IMR-90 (cell line): ENCODE measurements at regions not wholly inside any gene's neighbourhood (a gene's known extent, or its start where the extent isn't known, plus 50 kb on each side); places are given as distances from the start of the nearest gene placed in this dataset.

Source experiments
- ATAC-seq: fragments of 200-7000 bp; cut with Tn5 transposase; 2 replicates; pipeline ENCODE4 v1.9.1; 2020; ENCODE audit warnings: low read depth, mild to moderate bottlenecking, moderate library complexity
- BruUV-seq: library from RNA; stranded (reverse); fragments of 400-500 nt; replicated peaks from 2 replicates; lab custom pipeline; 2021; lab: Mats Ljungman, UMichigan
- CTCF ChIA-PET: fragments of 300-600 bp; formaldehyde crosslinking; extraction: SDS; loops from one replicate; lab custom pipeline; 2021; ENCODE audit warnings: antibody characterized with exemption; lab: Yijun Ruan, JAX
- POLR2A ChIA-PET: fragments of 300-600 bp; sonication (Branson Sonifier 250); formaldehyde crosslinking; loops from one replicate; lab custom pipeline; 2022; ENCODE audit warnings: antibody characterized with exemption; ENCODE audit not compliant: unreplicated experiment; lab: Charles Lee
- DNase-seq: peaks from one replicate; pipeline ENCODE4 v3.0.0; 2013
- H2AFZ ChIP-seq: replicated peaks from 2 replicates; pipeline ENCODE3; 2013; ENCODE audit warnings: low read length, mild to moderate bottlenecking; ENCODE audit not compliant: poor library complexity
- H2AK5ac ChIP-seq: 2 replicates; pipeline ENCODE4 v1.6.1; 2013; ENCODE audit warnings: low read depth, low read length, inconsistent platforms
- H2AK9ac ChIP-seq: replicated peaks from 2 replicates; pipeline ENCODE3; 2013; ENCODE audit warnings: mild to moderate bottlenecking, low read depth, low read length, moderate library complexity; ENCODE audit not compliant: poor library complexity
- H2BK120ac ChIP-seq: 2 replicates; pipeline ENCODE4 v1.6.1; 2013; ENCODE audit warnings: low read depth, low read length, inconsistent platforms
- H2BK15ac ChIP-seq: 3 replicates; pipeline ENCODE4 v1.6.1; 2013; ENCODE audit warnings: low read depth, low read length, inconsistent platforms
- H2BK20ac ChIP-seq: 2 replicates; pipeline ENCODE4 v1.6.1; 2013; ENCODE audit warnings: low read depth, mild to moderate bottlenecking, inconsistent platforms, low read length, moderate library complexity
- H2BK5ac ChIP-seq: 2 replicates; pipeline ENCODE4 v1.6.1; 2013; ENCODE audit warnings: mild to moderate bottlenecking, low read depth, low read length, inconsistent platforms; ENCODE audit not compliant: poor library complexity, severe bottlenecking
- H3K14ac ChIP-seq: replicated peaks from 2 replicates; pipeline ENCODE4 v1.6.1; 2013; ENCODE audit warnings: low read depth, low read length, inconsistent platforms
- H3K18ac ChIP-seq: 2 replicates; pipeline ENCODE4 v1.6.1; 2013; ENCODE audit warnings: low read depth, low read length, control low read depth
- H3K23ac ChIP-seq: 2 replicates; pipeline ENCODE4 v1.6.1; 2013; ENCODE audit warnings: low read depth, low read length, inconsistent platforms
- H3K27ac ChIP-seq: 2 replicates; pipeline ENCODE4 v1.5.1; 2013; ENCODE audit warnings: mild to moderate bottlenecking, control low read depth, low read length; ENCODE audit not compliant: insufficient read depth
- H3K27me3 ChIP-seq: 2 replicates; pipeline ENCODE4 v1.6.1; 2013; ENCODE audit warnings: low read length; ENCODE audit not compliant: control insufficient read depth, insufficient read depth
- H3K36me3 ChIP-seq: 2 replicates; pipeline ENCODE4 v1.6.1; 2013; ENCODE audit warnings: low read length, mixed read lengths; ENCODE audit not compliant: control insufficient read depth, insufficient read depth
- H3K4ac ChIP-seq: 2 replicates; pipeline ENCODE4 v1.6.1; 2013; ENCODE audit warnings: low read depth, low read length, inconsistent platforms
- H3K4me1 ChIP-seq: 2 replicates; pipeline ENCODE4 v1.6.1; 2013; ENCODE audit warnings: low read length, mixed read lengths; ENCODE audit not compliant: control insufficient read depth, insufficient read depth
- H3K4me2 ChIP-seq: 2 replicates; pipeline ENCODE4 v1.6.1; 2013; ENCODE audit warnings: low read depth, mild to moderate bottlenecking, control low read depth, low read length, moderate library complexity
- H3K4me3 ChIP-seq: 2 replicates; pipeline ENCODE4 v1.5.1; 2013; ENCODE audit warnings: low read depth, mild to moderate bottlenecking, control low read depth, low read length, moderate library complexity; ENCODE audit not compliant: insufficient read depth
- H3K56ac ChIP-seq: 2 replicates; pipeline ENCODE4 v1.6.1; 2013; ENCODE audit warnings: low read length, inconsistent platforms; ENCODE audit not compliant: insufficient read depth; ENCODE audit errors: extremely low read depth
- H3K79me1 ChIP-seq, 2 experiments: 2 replicates each; pipeline ENCODE4 v1.6.1; 2013; ENCODE audit warnings: low read length in 2 of 2, inconsistent platforms in 1 of 2, low read depth in 1 of 2
- H3K9ac ChIP-seq: 2 replicates; pipeline ENCODE4 v1.6.1; 2013; ENCODE audit warnings: low read depth, low read length, control low read depth
- H3K9me1 ChIP-seq: 2 replicates; pipeline ENCODE4 v1.6.1; 2013; ENCODE audit warnings: low read length, inconsistent platforms; ENCODE audit not compliant: insufficient read depth
- H3K9me3 ChIP-seq: 2 replicates; pipeline ENCODE4 v1.6.1; 2013; ENCODE audit warnings: low read length; ENCODE audit not compliant: control insufficient read depth, insufficient read depth
- H4K20me1 ChIP-seq: 2 replicates; pipeline ENCODE4 v1.6.1; 2013; ENCODE audit warnings: low read length, inconsistent platforms; ENCODE audit not compliant: insufficient read depth
- H4K5ac ChIP-seq: 2 replicates; pipeline ENCODE4 v1.6.1; 2013; ENCODE audit warnings: mild to moderate bottlenecking, low read depth, low read length, control low read depth
- H4K8ac ChIP-seq, 2 experiments: 2 replicates each; pipeline ENCODE4 v1.6.1; 2013; ENCODE audit warnings: low read depth in 2 of 2, low read length in 2 of 2, control low read depth in 1 of 2, inconsistent platforms in 1 of 2
- H4K91ac ChIP-seq: 2 replicates; pipeline ENCODE4 v1.6.1; 2013; ENCODE audit warnings: low read depth, low read length, inconsistent platforms; ENCODE audit not compliant: insufficient read depth
- BHLHE40 ChIP-seq: fragments of 150-350 bp; IDR thresholded peaks from 2 replicates; pipeline ENCODE4 v1.6.1; 2016; ENCODE audit warnings: mild to moderate bottlenecking, low read depth, low read length
- CHD1 ChIP-seq: IDR thresholded peaks from 2 replicates; pipeline ENCODE4 v1.6.1; 2012; ENCODE audit warnings: low read depth, low read length, improper control_type of control experiment
- MAFK ChIP-seq: IDR thresholded peaks from 2 replicates; pipeline ENCODE4 v1.6.1; 2012; ENCODE audit warnings: low read depth, low read length, improper control_type of control experiment
- MAZ ChIP-seq: IDR thresholded peaks from 2 replicates; pipeline ENCODE4 v1.6.1; 2012; ENCODE audit warnings: low read depth, mild to moderate bottlenecking, low read length, improper control_type of control experiment, moderate library complexity, borderline replicate concordance
- MXI1 ChIP-seq: IDR thresholded peaks from 2 replicates; pipeline ENCODE4 v1.6.1; 2012; ENCODE audit warnings: low read depth, mild to moderate bottlenecking, low read length, moderate library complexity, borderline replicate concordance
- NFE2L2 ChIP-seq: fragments of 150-350 bp; IDR thresholded peaks from 2 replicates; pipeline ENCODE4 v1.6.1; 2016; ENCODE audit warnings: low read depth, mild to moderate bottlenecking, low read length
- POLR2A ChIP-seq: IDR thresholded peaks from 2 replicates; pipeline ENCODE4 v1.6.1; 2012; ENCODE audit warnings: mild to moderate bottlenecking, low read depth, low read length
- RAD21 ChIP-seq: IDR thresholded peaks from 2 replicates; pipeline ENCODE4 v1.6.1; 2012; ENCODE audit warnings: low read length, improper control_type of control experiment
- SMC3 ChIP-seq: fragments of 150-350 bp; IDR thresholded peaks from 2 replicates; pipeline ENCODE4 v1.6.1; 2016; ENCODE audit warnings: low read depth, mild to moderate bottlenecking, antibody characterized with exemption, low read length, moderate library complexity
- USF2 ChIP-seq: fragments of 150-350 bp; IDR thresholded peaks from 2 replicates; pipeline ENCODE4 v1.6.1; 2017; ENCODE audit warnings: mild to moderate bottlenecking, antibody characterized with exemption, low read length, low read depth
- dilution Hi-C: fragments of 300-500 bp; cut with HindIII; formaldehyde crosslinking; loops from one replicate; pipeline ENCODE4 v1.14.3; 2018; ENCODE audit warnings: low sequenced_read_pairs; ENCODE audit not compliant: unreplicated experiment
- in situ Hi-C: fragments of 300-500 bp; cut with MboI; formaldehyde crosslinking; loops from 3 replicates; pipeline ENCODE4 v1.14.3; 2019; ENCODE audit warnings: low sequenced_read_pairs, inconsistent platforms, mixed read lengths
- intact Hi-C: fragments of 100-400 bp; cut with micrococcal nuclease; formaldehyde crosslinking; loops from 2 replicates; pipeline ENCODE4 v1.10.0; 2022
- TF ChIP-seq, protein P1 (sequence below): conservative IDR thresholded peaks from 2 replicates; pipeline ENCODE4 v1.5.1; 2012; ENCODE audit warnings: mild to moderate bottlenecking, low read depth, low read length, improper control_type of control experiment
- TF ChIP-seq, protein P2 (sequence below): fragments of 150-350 bp; IDR thresholded peaks from 2 replicates; pipeline ENCODE4 v1.6.1; 2016; ENCODE audit warnings: low read depth, mild to moderate bottlenecking, low read length, moderate library complexity, borderline replicate concordance

GRCh38 chr7:85512790-85513189, 325.9 kb upstream of the SEMA3D start:
- intact Hi-C loops = no loop called here
- no peaks in the 10 kb centered on the region for H3K27me3 ChIP-seq
- no peak overlapping the region for H3K14ac ChIP-seq
- no peak overlapping the region for H3K9ac ChIP-seq
- H4K91ac ChIP-seq = no peak overlapping the region
- no peaks in the 10 kb centered on the region for H3K79me1 ChIP-seq
- H3K56ac ChIP-seq = no peak overlapping the region
- H3K36me3 ChIP-seq = no peaks in the 10 kb centered on the region
- peaks cover 9% of the 10 kb centered on the region for H3K4me1 ChIP-seq
- no peak overlapping the region for H3K4ac ChIP-seq
- ATAC-seq = no peak
- no peak overlapping the region for H2BK15ac ChIP-seq
- no peak overlapping the region for H4K5ac ChIP-seq
- POLR2A ChIA-PET = no interaction called here
- H3K4me3 ChIP-seq = no peak overlapping the region
- DNase-seq = no peak
- no peak for TF ChIP-seq BHLHE40
- TF ChIP-seq CHD1 = no peak
- no peak for TF ChIP-seq MXI1
- TF ChIP-seq MAZ = no peak
- TF ChIP-seq MAFK = no peak
- TF ChIP-seq USF2 = no peak
- no peak for TF ChIP-seq SMC3
- TF ChIP-seq, protein P1, sequence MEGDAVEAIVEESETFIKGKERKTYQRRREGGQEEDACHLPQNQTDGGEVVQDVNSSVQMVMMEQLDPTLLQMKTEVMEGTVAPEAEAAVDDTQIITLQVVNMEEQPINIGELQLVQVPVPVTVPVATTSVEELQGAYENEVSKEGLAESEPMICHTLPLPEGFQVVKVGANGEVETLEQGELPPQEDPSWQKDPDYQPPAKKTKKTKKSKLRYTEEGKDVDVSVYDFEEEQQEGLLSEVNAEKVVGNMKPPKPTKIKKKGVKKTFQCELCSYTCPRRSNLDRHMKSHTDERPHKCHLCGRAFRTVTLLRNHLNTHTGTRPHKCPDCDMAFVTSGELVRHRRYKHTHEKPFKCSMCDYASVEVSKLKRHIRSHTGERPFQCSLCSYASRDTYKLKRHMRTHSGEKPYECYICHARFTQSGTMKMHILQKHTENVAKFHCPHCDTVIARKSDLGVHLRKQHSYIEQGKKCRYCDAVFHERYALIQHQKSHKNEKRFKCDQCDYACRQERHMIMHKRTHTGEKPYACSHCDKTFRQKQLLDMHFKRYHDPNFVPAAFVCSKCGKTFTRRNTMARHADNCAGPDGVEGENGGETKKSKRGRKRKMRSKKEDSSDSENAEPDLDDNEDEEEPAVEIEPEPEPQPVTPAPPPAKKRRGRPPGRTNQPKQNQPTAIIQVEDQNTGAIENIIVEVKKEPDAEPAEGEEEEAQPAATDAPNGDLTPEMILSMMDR = no peak
- no peak for TF ChIP-seq NFE2L2
- TF ChIP-seq POLR2A = no peak
- no peak for TF ChIP-seq RAD21
- TF ChIP-seq, protein P2, sequence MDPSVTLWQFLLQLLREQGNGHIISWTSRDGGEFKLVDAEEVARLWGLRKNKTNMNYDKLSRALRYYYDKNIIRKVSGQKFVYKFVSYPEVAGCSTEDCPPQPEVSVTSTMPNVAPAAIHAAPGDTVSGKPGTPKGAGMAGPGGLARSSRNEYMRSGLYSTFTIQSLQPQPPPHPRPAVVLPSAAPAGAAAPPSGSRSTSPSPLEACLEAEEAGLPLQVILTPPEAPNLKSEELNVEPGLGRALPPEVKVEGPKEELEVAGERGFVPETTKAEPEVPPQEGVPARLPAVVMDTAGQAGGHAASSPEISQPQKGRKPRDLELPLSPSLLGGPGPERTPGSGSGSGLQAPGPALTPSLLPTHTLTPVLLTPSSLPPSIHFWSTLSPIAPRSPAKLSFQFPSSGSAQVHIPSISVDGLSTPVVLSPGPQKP = no peak
- no peak overlapping the region for H3K18ac ChIP-seq
- H3K4me2 ChIP-seq = no peak overlapping the region
- H2BK120ac ChIP-seq = no peak overlapping the region
- in situ Hi-C loops = no loop called here
- H2AFZ ChIP-seq = no peak overlapping the region
- H3K9me3 ChIP-seq = no peaks in the 10 kb centered on the region
- H2BK20ac ChIP-seq = no peak overlapping the region
- H3K23ac ChIP-seq = no peak overlapping the region
- H4K20me1 ChIP-seq = no peaks in the 10 kb centered on the region
- peaks cover 6% of the 10 kb centered on the region for H3K9me1 ChIP-seq
- no peak overlapping the region for H2AK5ac ChIP-seq
- no peak overlapping the region for H2BK5ac ChIP-seq
- H2AK9ac ChIP-seq = no peak overlapping the region
- dilution Hi-C loops = no loop called here
- no peak overlapping the region for H3K27ac ChIP-seq
- no TSS peak for BruUV-seq
- no peak overlapping the region for H4K8ac ChIP-seq
- CTCF ChIA-PET = no interaction called here
